GM12865 (cell line): ENCODE measurements at regions not wholly inside any gene's neighbourhood (a gene's known extent, or its start where the extent isn't known, plus 50 kb on each side); places are given as distances from the start of the nearest gene placed in this dataset.

ENCODE experiments used
- DNase-seq: peaks from one replicate; pipeline ENCODE4 v3.0.0; 2010; ENCODE audit warnings: low read depth
- H3K4me3 ChIP-seq: 2 replicates; pipeline ENCODE4 v1.5.1; 2011; ENCODE audit warnings: mild to moderate bottlenecking, low read depth, low read length, control low read depth
- TF ChIP-seq, protein P1 (sequence below): IDR thresholded peaks from 2 replicates; pipeline ENCODE4 v1.5.1; 2011; ENCODE audit warnings: low read length, control low read depth, low read depth, inconsistent platforms; ENCODE audit not compliant: insufficient read depth; ENCODE audit errors: missing control alignments

DNA sequence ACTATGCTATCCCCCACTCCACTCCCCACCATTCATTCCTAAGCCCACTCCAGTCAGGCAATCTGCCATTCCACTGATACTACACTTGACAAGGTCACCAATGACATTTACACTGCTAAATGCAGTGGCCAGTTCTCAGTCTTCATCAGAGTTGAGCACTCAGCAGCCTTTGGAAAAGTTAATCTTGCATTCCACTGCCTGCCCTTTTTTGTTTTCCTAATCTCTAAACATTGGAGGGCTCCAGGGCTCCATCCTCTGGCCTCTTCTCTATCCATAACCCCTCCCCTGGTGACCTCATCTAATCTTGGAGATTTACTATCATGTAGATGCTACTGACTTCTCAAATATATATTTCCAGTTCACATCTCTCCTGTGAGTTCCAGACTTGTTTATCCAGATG lies 70.9 kb upstream of the S1PR1 start:
- H3K4me3 ChIP-seq = no peak overlapping the region
- TF ChIP-seq, protein P1, sequence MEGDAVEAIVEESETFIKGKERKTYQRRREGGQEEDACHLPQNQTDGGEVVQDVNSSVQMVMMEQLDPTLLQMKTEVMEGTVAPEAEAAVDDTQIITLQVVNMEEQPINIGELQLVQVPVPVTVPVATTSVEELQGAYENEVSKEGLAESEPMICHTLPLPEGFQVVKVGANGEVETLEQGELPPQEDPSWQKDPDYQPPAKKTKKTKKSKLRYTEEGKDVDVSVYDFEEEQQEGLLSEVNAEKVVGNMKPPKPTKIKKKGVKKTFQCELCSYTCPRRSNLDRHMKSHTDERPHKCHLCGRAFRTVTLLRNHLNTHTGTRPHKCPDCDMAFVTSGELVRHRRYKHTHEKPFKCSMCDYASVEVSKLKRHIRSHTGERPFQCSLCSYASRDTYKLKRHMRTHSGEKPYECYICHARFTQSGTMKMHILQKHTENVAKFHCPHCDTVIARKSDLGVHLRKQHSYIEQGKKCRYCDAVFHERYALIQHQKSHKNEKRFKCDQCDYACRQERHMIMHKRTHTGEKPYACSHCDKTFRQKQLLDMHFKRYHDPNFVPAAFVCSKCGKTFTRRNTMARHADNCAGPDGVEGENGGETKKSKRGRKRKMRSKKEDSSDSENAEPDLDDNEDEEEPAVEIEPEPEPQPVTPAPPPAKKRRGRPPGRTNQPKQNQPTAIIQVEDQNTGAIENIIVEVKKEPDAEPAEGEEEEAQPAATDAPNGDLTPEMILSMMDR = no peak
- DNase-seq = no peak

- no peak for DNase-seq
Observed at GRCh38 chr1:101165532-101165931, 71.3 kb upstream of the S1PR1 start.

DNA sequence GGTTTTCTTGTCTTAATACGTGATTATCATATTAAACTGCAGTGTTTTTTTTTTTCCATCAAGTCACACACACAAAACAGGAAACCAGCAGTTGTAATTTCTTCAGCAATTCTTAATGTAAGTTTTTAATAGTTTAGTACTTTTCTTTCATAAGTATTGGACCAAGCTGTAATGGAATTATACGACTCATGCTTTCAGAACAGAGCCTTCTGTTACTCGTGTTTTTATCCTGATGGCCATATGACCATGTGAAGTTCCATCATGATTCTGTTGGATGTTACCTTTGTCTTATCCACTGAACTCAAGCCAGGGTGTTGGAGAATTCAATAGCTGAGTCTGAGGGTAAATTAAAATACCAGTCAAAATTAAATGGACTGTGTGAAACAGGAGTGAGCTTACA lies 72.0 kb upstream of the S1PR1 start:
- H3K4me3 ChIP-seq = no peak overlapping the region
- TF ChIP-seq, protein P1 = no peak
- DNase-seq = no peak

More at GRCh38 chr1:101165532-101165931, 71.3 kb upstream of the S1PR1 start:
- no peak overlapping the region for H3K4me3 ChIP-seq
- TF ChIP-seq, protein P1 = no peak

DNA sequence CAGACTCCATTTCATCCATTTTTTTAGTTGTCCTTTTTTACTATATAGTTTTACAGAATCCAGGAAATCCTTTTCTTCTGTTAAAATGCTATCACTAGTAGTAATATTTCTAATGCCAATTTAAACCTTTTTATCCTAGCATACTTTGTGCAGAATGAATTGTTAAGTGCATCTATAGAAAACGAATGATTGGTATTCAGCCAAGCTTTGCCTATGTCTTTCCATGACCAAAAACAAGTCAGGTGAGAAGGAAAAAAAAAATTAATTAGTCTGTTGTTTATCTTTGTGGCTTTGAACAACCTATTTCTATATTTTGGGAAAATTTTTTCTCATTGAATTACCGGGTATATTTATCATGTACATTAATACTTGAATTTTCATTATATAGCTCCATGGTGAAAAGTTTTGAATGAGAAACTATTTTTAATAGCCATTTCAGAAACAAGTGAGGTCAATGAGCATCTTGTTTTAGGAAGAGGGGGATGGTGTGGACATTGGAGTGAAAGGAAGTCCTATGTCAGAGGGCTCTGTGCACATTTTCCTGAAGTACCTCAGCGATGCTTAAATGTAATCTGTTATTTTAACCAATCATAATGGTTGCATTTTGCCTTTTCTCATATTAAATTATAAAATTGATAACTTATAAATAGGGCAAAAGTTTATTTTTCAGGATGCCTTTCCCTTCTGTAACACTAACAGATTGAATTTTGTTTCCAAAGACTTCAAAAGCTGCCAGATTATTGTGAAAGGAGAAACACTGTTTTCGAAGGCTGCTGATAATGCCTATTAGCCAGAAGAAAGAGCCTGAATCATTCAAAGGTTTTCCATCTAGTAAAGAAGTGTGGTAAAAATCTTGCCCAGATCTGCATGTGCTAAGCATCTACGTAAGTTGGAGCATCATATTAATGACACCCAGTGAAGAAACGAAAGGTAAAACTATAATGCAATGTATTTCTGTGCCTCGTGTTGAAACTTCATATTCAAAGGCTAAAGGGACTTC lies 73.8 kb upstream of the S1PR1 start:
- no peak overlapping the region for H3K4me3 ChIP-seq
- no peak for DNase-seq

DNA sequence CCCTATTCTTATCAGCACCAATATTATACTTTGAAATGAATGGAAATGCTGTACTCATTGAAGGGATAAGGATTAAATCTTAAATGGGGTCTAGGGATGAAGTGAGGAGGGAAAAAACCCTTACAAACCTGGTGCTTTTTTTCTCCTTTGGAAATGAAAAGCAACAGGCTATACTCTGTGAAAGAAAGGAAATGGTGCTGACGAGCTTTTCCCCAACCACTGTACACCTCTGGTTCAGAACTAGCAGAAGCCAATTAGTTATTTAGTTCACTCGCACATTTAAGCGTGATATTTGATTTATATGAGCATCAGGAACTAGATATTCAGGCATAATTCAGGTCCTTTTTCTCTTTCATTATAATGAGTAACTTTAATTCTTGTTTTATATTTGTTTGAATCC lies 74.5 kb upstream of the S1PR1 start:
- no peak overlapping the region for H3K4me3 ChIP-seq
- DNase-seq = no peak
- TF ChIP-seq, protein P1 = no peak

More for the DNA sequence above, 73.8 kb upstream of the S1PR1 start:
- TF ChIP-seq, protein P1 = no peak

DNA sequence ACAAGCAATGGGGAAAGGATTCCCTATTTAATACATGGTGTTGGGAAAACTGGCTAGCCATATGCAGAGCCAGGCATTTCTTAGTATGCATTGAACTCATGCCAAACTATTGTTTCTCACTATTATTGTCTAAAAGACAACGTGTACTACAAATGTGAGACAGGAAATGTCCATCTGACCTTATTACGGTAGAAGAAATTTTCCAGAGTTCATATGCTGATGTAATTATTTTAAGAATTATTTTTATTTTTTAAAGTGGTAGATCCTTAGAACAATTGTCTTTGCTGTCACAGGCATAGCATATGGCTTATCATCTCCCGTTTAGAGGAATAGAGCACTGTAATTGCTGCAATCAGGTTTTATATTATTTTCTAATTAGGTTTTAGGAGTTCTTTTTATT lies 75.2 kb upstream of the S1PR1 start:
- TF ChIP-seq, protein P1 = no peak
- no peak for DNase-seq
- H3K4me3 ChIP-seq = no peak overlapping the region
